Activated CD8-positive, alpha-beta memory T cell treated with anti-CD3 and anti-CD28 coated beads, Interleukin-2, amount 50 U/mL, for 24 hours (primary cell): ENCODE measurements at regions not wholly inside any gene's neighbourhood (a gene's known extent, or its start where the extent isn't known, plus 50 kb on each side); places are given as distances from the start of the nearest gene placed in this dataset.

Experiments used
- DNase-seq: peaks from one replicate; pipeline ENCODE4 v3.0.0-alpha.2; 2020; ENCODE audit errors: extremely low read depth

DNA sequence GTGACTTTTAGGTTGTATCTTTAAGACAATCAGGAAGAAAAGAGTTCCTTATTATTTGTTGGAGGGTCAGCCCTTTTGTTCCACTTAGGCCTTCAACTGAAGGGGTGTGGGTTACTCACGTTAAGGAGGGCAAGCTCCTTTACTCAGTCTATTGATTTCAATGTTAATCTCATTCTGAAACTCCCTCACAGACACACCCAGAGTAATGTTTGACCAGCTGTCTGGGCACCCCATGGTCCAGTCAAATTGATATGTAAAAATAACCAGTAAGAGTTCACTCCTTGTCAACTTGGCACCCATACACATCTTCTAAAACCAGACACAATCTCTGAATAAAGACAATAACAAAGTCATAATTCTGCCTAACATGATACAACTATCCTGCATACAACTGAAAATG, 292.9 kb downstream of the KLF5 start:
- DNase-seq, result no peak

DNA sequence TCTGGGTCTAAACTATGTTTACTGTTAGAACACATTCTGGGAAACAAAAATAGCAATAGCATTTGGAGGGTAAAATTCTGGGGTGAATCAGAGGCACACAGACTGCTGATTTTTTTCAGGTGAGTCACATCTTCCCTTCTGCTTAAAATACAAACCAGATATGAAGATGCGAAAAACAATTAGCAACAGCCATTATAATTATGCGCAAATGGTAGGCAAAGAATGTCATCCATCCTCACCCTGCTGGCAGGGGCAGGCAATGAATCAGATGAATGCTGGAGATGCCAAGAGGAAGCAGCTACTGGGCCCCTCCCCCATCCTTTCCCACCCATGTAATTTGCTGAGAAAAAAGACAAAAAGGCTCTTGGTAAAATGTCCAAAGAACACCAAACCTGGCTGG, 282.9 kb downstream of the KLF5 start:
- no peak for DNase-seq

DNA sequence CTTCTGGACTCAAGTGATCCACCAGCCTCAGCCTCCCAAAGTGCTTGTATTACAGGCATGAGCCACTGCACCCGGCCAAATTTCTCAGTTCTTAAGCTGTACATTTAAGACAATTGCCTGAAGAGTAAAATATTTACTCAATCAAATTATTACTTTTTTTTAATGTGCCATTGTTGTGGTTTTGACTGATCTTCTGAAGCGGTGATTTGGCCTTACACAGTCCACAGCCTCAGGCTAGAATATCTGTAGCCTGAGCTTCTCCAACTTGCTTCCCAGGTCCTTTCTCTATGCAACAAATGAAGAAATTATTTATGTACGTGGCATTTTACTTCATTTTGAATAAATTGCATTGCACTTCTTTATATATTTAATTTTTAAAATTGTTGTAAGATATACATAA, 281.3 kb downstream of the KLF5 start:
- no peak for DNase-seq

DNA sequence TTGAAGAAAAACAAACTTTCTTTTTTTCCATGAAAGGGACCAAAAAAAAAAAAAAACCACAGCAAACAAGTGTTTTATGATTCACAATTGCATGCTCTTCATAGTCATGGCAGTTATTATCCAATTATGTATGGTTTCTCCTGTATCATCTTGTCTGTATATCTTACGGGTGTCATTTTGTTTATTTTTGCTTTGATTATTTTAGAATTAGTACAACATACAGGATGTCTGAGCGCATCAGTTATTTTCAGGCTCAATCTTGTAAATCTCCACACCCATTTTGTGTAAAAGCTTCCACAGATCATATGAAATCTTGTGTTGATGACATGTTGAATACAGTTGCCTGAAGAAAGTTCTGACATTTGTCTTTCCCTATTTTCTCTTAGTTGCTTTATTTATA, 280.3 kb downstream of the KLF5 start:
- DNase-seq, result no peak

DNA sequence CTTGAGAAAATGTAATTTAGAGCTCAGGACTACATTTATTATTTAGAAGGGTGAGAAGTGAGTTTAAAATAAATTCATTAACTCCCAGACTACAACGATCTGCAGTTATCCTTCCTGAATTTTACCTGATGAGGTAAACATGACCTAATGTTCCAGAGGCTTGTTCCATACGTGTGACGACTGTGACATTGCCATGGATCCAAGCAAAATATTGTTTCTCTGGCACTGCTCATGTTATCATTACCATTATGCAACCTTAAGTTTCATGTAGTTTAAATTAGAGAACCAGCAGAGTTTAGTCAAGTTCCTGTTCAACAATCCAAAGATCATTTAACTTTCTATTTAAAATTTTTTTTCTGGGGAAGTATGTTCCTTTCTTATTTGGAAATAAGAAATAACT, 279.6 kb downstream of the KLF5 start:
- no peak for DNase-seq

DNA sequence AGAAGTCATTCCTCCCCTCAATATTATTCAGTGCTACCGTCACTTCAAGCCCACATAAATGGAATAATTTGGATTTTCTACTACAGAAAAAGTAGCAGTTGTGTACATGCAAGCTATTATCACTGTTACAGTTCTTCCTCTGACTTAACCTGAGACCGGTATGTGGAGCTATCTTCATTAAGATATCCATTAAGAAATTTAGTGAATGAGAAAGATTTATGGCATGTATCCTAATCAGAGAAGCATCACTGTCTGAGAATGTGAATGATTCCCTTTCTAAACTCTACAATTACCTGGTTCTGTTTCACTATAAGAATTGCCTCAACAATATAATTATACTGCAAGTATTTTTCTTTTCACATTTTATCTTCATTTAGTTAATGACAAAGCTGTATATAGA, 278.7 kb downstream of the KLF5 start:
- DNase-seq, result no peak

DNA sequence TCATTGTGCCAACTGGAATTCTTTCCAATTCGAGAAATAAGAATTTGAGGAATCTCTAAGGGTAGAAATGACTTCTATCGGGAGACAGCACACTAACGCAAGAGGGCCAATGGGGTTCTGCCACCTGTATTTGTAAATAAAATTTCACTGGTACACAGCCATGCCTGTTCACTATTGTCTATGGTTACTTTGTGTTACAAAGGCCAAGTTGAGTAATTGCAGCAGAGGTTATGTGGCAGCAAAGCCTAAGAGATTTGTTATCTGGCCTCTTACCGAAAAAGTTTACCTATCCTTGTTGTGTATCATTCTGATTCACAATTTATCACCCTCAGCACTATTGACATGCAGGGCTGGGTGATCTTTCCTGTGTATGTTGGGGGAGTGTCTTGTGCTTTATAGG, 278.0 kb downstream of the KLF5 start:
- no peak for DNase-seq

DNA sequence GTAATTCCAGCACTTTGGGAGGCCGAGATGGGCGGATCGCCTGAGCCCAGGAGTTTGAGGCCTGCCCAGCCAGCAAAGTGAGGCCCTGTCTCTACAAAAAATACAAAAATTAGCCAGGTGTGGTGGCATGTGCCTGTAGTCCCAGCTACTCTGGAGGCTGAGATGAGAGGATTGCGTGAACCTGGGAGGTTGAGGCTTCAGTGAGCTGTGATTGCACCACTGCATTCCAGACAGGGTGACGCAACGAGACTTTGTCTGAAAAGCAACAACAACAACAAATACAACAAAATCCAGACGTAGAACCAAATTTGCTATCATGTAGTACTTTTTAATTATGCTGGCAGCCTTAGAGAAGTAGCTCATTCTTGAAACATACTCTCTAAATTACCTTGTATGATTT, 277.1 kb downstream of the KLF5 start:
- DNase-seq, result no peak

DNA sequence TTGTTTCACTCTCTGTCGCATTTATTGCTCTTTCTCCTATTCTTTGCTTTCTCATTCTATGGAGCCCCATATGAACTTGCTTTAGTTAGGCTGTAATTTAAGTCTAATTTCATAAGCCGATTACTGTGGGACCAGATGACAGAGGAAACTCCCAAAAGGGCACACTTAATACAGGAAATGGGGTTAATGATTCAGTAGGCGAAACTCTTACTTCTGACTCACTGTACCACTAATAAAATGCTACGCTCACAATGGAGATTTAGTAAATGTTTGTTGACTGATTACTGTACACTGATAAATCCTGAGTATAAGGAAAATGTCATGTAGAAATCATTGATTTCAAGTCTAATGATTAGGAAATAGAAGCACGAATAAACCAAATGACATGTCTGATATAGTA, 276.4 kb downstream of the KLF5 start:
- DNase-seq, result no peak

DNA sequence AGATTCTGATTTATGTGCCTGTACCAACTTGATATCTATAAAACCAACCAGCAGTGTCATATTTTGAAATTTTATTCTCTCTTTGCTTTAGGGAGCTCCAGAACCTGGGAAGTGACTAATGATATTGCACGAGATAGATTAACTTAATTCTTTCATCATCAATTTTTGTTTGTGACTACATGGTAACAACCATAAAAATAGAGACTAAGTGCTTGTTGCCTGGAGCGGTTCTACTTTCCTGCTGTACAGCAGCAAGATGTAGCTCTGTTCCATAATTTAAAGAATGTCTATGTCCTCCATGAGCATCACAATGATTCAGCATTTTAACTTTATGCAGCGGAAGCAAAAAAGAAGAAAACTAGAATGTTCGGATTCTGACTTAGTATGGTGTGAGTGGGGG, 275.6 kb downstream of the KLF5 start:
- DNase-seq, result no peak

DNA sequence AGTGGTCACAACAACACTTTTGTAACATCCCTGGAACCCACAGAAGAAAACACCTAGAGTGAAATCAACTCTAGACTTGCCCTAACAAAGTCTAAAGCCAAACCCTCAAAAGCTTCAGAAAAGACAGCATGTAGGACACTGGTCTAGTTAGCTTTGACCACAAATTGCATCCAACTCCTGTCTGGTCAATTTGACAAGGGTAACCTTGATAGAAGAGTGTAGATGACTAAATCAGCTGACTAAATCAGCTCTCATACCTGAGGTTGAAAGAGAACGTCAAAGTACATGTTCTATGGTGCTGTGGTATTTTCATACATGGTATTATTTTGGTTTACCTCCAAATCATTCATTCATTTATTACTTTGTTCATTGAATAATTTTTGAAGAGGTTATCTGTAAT, 272.8 kb downstream of the KLF5 start:
- no peak for DNase-seq

DNA sequence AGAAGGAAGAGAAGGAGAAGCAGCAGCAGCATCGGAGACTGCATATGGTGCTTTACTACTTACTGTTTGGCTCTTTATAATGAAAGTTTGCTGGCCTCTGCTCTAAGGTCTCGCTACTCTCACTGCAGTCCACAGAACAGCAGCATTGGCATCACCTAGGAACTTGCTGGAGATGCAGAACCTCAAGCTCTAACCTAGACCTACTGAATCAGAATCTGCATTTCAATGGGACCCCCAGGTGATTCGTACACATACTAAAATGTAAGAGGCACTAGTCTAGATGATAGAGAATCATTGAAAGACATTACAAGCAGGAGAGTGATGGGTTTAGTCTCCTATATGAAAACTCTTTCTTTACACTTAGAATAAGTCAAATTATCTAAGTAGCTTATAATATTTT, 270.6 kb downstream of the KLF5 start:
- no peak for DNase-seq

DNA sequence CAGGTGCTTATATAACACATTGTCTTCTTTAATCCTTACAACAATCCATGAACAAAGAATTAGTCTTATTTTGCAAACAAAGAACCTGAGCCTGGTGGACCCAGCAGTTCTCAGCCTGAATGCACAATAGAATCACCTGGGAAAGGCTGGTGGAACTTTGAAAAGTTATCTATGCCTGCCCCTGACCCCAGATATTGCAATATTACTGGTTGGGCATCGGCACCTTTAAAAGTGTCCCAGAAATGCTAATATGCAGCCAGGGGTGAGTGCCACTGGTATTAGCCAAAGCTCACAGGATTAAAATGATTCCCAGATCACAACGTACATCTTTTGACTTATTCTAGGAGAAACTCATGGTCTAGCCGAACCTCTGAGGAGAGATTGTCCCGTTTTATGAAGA, 268.8 kb downstream of the KLF5 start:
- no peak for DNase-seq

DNA sequence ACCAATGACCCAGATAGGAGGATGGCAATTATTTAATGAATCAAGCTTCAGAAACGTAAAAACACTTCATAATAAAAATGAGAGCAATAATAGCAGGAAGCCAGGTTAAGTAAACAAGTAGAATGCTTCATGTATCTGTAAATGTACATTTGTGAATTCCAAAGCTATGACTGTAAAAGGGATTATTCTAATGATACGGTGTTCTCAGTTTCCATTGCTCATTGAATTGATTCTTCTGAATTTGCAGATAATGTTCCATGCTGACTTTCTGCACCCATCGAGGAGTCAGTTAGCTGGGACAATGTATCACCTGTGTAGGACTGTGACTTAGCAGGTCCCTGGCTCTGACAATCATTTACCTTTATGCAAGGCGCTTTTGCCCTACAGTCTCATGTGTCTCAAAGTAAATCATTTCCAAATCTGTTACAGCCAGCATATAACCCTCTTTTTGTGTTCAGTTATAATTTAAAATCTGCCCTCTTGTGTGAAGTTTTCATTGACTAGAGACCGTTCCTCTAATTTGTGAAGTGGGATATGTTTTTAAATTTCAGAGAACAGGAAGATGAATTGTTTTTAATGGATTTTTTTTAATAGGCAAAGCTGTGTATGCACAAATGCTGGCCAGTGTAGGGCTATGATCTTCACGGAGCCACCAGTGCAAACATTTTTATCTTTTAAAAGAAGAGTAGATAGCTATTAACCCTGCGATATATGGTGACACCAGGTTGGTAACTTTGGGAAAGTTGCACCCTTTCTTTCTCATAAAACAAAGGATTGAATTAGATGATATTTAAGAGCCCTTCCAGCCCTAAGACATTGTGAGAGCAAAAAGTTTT, 267.1 kb downstream of the KLF5 start:
- DNase-seq, result no peak

DNA sequence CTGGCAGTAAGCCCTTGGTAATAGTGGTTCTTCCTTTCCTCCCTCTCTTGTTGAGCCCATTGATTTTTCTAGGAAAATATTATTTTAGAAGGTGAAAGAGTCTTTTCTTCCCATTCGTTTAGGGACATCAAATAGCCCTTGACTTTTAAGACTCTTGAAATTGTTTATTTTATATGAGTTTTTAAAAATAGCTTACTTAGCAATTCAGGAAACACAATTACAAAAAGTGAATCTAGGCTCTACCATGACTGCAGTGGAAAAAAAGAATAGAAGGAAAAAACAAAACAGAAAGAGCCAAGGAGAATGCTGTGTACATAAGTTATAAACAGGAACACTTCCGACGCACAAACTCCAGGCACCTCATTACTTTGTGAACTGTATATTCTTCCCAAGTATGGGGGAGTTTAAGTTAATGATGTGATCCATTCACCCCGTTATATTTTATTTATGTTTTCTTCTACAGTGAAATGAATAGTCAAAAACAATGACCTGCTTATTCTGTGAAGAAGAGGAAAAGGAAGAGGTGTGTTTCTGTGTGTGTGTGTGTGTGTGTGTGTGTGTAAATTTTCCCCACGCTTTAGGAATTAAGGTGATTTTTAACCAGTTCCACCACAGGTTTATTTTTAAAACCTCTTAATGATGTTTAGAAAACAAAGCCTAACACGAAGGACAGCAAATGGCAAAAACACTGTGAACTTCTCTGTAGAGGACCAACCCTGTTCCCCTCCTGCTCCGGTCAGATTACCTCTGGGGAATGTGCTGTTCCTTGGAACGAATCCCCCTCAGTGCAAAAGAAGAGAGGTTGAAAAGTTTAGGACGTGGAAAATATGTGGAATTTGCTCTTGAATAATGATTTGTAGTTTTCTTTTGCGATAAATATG, 266.3 kb downstream of the KLF5 start:
- DNase-seq, result no peak

DNA sequence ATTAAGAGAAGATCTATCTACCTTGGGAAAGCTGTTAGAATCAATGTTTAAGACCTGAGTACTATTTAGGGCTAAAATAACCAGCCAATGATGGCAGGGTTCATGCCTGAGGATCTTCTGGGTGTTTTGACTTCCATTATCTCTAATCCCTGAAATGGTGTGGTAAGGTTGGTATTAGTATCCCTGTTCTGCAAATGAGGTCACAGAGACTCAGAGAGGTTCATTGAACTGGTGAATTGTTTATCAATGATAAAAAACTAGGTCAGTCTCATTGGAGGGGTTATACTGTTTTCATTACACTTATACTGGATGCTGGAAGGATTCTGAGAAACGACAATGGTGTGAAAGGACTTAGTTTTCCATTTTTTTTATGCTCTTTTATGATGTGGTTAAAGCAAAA, 264.8 kb downstream of the KLF5 start:
- no peak for DNase-seq

DNA sequence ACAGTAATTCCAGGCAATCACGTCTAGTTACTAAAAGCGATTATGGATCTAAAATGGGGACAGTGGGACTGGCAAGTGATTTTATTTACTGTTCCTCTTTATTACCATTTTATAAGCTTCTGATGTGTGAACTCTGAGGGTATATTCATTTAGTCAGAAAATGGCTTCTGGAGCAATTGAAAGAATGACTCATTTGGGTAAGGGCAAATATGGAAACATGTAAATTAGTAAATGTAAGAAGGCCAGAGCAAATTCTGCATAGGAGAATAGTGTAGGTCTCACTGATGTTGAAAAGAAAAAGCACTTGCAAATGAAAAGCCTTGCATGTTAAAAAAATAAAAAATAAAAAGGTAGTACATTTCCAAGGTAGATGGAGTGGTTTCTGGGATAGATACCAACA, 262.2 kb downstream of the KLF5 start:
- no peak for DNase-seq

DNA sequence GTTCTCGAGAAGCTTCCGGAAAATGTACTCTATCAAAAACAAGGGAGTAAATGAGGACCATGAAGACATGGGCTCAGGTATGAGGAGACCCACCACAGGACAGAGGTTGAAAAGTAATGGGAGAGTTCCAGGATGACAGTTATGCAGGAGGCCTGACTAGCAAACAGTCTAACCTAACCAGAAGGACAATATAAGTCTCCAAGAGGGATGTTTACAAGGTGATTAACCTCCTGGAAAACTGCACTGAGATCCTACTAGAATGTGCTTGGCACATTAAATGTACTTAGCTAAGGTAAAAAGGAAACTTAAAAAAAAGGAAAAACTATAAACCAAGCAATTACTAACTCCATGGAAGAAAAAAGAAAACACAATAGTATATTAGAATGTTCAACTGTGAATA, 258.3 kb downstream of the KLF5 start:
- DNase-seq, result no peak

DNA sequence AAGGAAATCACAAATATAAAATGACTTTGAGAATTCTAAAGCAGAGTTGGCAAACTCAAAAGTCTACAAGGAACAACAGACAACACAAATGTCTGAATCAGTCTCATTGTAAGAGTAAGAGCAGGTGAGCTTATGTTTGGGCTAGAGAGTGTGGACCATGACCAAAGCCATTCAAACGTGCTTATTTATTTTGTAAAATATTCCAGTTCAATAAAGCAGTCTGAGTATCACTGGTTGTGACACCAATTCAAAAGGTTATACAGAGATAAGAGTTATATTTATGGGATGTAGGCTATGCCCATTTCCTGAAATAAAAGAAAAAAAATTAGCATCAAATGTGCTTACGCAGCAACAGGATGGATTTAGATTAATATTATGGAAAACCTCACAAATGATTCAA, 251.6 kb downstream of the KLF5 start:
- no peak for DNase-seq

DNA sequence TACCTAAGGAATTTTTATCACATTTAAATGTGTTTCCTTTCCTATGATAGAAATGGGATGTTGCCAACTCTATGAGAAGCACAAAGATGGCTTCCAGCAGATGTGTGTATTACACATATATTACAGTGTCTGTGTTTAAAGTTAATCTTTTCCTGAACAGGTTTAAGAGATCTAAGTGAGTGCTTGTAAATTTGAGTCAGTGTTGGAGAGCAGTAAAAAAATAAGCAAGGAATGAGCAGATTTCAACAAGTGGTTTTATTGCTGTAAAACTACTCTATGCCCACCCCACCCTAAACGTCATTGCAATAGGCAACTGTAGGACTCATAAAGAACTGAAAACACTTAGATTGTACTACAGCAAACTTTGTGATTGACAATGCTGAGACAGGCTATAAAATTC, 248.7 kb downstream of the KLF5 start:
- DNase-seq, result no peak

DNA sequence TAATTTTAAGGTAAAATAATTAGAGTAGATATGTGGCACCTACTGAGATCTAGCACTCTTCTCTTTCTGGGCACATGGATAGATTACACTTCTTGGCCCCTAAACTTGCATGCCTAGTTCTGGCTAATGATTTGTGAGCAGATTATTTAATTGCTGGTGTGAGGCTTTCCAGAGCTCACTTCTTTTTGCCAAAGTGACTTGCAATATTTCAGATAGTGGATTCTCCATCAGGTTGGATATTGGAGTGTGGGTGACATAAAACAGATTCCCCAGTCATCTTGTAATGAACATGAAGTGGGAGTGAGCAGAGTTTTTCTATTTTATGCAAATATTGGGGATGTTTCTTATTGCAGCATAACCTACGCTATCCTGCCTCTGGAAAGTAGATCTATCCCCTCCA, 247.9 kb downstream of the KLF5 start:
- DNase-seq, result no peak

DNA sequence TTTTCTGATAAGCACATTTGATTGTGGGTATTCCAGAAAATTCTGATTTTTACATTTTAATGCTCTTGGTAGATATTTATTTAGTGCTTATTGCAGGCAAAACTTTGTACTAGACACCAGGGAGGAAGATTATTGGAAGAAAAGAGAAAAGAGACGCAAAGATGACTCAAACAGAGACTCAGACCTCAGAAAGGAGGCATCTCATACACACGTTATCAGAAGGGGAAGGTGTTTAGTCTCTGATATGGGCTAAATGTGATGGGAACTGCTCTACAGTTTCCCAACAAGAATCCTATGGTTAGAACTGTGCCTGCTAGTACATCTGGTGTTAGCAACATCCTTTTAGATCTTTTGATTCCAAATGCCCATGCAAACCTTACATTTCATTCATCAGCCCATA, 245.6 kb downstream of the KLF5 start:
- no peak for DNase-seq

DNA sequence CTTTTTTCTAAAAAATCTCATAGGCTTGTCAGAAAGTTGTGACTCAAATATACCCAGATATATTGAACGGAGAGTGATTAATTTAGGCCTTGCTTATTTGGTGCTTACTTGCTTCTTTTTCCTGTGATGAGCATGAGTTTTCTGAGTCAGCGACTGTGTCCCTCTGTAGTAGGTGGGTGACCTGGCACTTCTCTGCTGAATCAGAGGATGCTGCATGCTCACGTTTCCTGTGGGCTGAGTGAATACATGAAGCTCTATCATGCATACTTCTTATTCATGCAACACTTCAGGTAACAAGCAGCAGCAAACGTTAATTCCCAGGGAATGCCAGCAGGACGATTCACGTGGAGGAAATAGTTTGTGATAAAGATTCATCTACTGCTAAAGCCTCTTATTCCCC, 245.0 kb downstream of the KLF5 start:
- DNase-seq, result no peak
